GM12878 (cell line): ENCODE measurements at regions not wholly inside any gene's neighbourhood (a gene's known extent, or its start where the extent isn't known, plus 50 kb on each side); places are given as distances from the start of the nearest gene placed in this dataset.

Experiments used
- ATAC-seq: fragments of 200-7000 bp; cut with Tn5 transposase; 3 replicates; pipeline ENCODE4 v1.9.1; 2020; ENCODE audit warnings: mild to moderate bottlenecking, moderate library complexity
- BruUV-seq: library from RNA; stranded (reverse); fragments of 400-500 nt; replicated peaks from 2 replicates; lab custom pipeline; 2021; lab: Mats Ljungman, UMichigan
- CTCF ChIA-PET: fragments of 300-600 bp; sonication (Branson Sonifier 250); formaldehyde crosslinking; extraction: SDS; loops from one replicate; lab custom pipeline; 2021; ENCODE audit warnings: inconsistent platforms; lab: Yijun Ruan, JAX
- POLR2A ChIA-PET: fragments of 350-600 bp; formaldehyde crosslinking; extraction: SDS; loops from one replicate; lab custom pipeline; 2021; ENCODE audit warnings: inconsistent platforms; lab: Charles Lee
- RAD21 ChIA-PET: fragments of 300-600 bp; sonication (Branson Sonifier 250); formaldehyde crosslinking; loops from one replicate; lab custom pipeline; 2023; ENCODE audit warnings: antibody characterized with exemption; ENCODE audit not compliant: unreplicated experiment; lab: Charles Lee
- SMC1A ChIA-PET: fragments of 300-600 bp; sonication (Branson Sonifier 250); formaldehyde crosslinking; loops from one replicate; lab custom pipeline; 2023; ENCODE audit not compliant: unreplicated experiment, uncharacterized antibody; lab: Charles Lee
- DNase-seq: peaks from one replicate; pipeline ENCODE4 v3.0.0-alpha.2; 2011; ENCODE audit warnings: low read depth, low spot score
- FAIRE-seq: peaks from 3 replicates; lab custom pipeline; 2011; peaks lifted over from hg19 to GRCh38; lab: Jason Lieb, UNC
- H2AFZ ChIP-seq: 2 replicates; pipeline ENCODE4 v1.6.0; 2011; ENCODE audit warnings: low read depth, low read length, control low read depth; ENCODE audit not compliant: control insufficient read depth
- H3K27ac ChIP-seq: 2 replicates; pipeline ENCODE4 v1.5.1; 2011; ENCODE audit warnings: control low read depth; ENCODE audit not compliant: control insufficient read depth, insufficient read depth
- H3K27me3 ChIP-seq, 2 experiments: replicated peaks in 1 of 2; 2 replicates each; pipeline versions ENCODE4 v1.6.0 to v1.6.1; 2011; ENCODE audit warnings: low read length in 1 of 2; ENCODE audit not compliant: control insufficient read depth in 2 of 2, insufficient read depth in 2 of 2
- H3K36me3 ChIP-seq, 2 experiments: 2 replicates each; pipeline ENCODE4 v1.5.1; 2011; ENCODE audit warnings: low read length in 1 of 2; ENCODE audit not compliant: control insufficient read depth in 2 of 2, insufficient read depth in 2 of 2
- H3K4me1 ChIP-seq: 2 replicates; pipeline ENCODE4 v1.6.1; 2011; ENCODE audit warnings: mild to moderate bottlenecking, low read length, moderate library complexity, mixed read lengths; ENCODE audit not compliant: control insufficient read depth, insufficient read depth
- H3K4me2 ChIP-seq: 2 replicates; pipeline ENCODE4 v1.6.0; 2011; ENCODE audit warnings: control low read depth; ENCODE audit not compliant: control insufficient read depth, insufficient read depth
- H3K4me3 ChIP-seq: fragments of 200-600 bp; sonication (generic); 2 replicates; pipeline ENCODE4 v1.5.1; 2016
- H3K79me2 ChIP-seq: 2 replicates; pipeline ENCODE4 v1.6.0; 2011; ENCODE audit warnings: low read length; ENCODE audit not compliant: control insufficient read depth, insufficient read depth
- H3K9ac ChIP-seq: 2 replicates; pipeline ENCODE4 v1.8.0; 2011; ENCODE audit warnings: low read length, control low read depth, mixed read lengths; ENCODE audit not compliant: control insufficient read depth, insufficient read depth
- H3K9me3 ChIP-seq: replicated peaks from 3 replicates; pipeline ENCODE4 v1.5.1; 2011; ENCODE audit warnings: mild to moderate bottlenecking, low read length; ENCODE audit not compliant: control insufficient read depth, insufficient read depth
- H4K20me1 ChIP-seq: 2 replicates; pipeline ENCODE4 v1.6.0; 2011; ENCODE audit not compliant: control insufficient read depth, insufficient read depth
- IRF3 ChIP-seq: fragments of 450-650 bp; IDR thresholded peaks from 2 replicates; pipeline ENCODE4 v1.6.1; 2014; ENCODE audit warnings: mild to moderate bottlenecking
- MTA2 ChIP-seq: fragments of 450-650 bp; IDR thresholded peaks from 2 replicates; pipeline ENCODE4 v1.6.1; 2016; ENCODE audit warnings: low read depth, mild to moderate bottlenecking, moderate library complexity
- PBX3 ChIP-seq: IDR thresholded peaks from 2 replicates; pipeline ENCODE4 v1.6.1; 2011; ENCODE audit warnings: mild to moderate bottlenecking, low read depth, low read length, moderate library complexity; ENCODE audit not compliant: insufficient replicate concordance
- RB1 ChIP-seq: fragments of 450-650 bp; formaldehyde crosslinking; IDR thresholded peaks from 2 replicates; pipeline ENCODE4 v1.6.1; 2017; ENCODE audit warnings: mild to moderate bottlenecking, borderline replicate concordance
- WGBS: methylation state at CpG from one replicate; pipeline ENCODE4 v1.1.6; 2016; ENCODE audit warnings: low lambda C conversion rate; ENCODE audit not compliant: insufficient replicate concordance, insufficient coverage; ENCODE audit errors: missing lambda C conversion rate; 5-methylcytosine and 5-hydroxymethylcytosine counted together
- in situ Hi-C: fragments of 300-500 bp; cut with MboI; formaldehyde crosslinking; loops from 9 replicates; pipeline ENCODE4 v1.14.3; 2018; ENCODE audit warnings: mixed read lengths
- intact Hi-C: fragments of 100-400 bp; cut with micrococcal nuclease; formaldehyde crosslinking; loops from one replicate; pipeline ENCODE4 v1.14.2; 2022; ENCODE audit not compliant: unreplicated experiment

GRCh38 chr14:80304125-80304766 is 92.9 kb upstream of the DIO2 start:
- 14% methylated on average over 6 of the region's 6 CpGs for WGBS
- SMC1A ChIA-PET, result no interaction called here
- in situ Hi-C loops, result no loop called here

More at GRCh38 chr14:80304125-80304766, 92.9 kb upstream of the DIO2 start:
- ATAC-seq (no peak), DNase-seq (no peak), FAIRE-seq (no peak)
- H4K20me1 ChIP-seq, result no peaks in the 10 kb centered on the region
- H3K4me3 ChIP-seq, result no peak overlapping the region
- no peaks in the 10 kb centered on the region for H3K9me3 ChIP-seq
- no peak for TF ChIP-seq IRF3
- no peak for TF ChIP-seq RB1
- TF ChIP-seq PBX3, result no peak
- TF ChIP-seq MTA2, result no peak
- no peaks in the 10 kb centered on the region for H3K79me2 ChIP-seq
- ChIA-PET RAD21 (no interaction called here), POLR2A (no interaction called here), CTCF (interaction anchor here (1.1 kb wide), 1 partner anchor 9 kb away, joined by 3 read pairs; no protein-coding TSS in a partner anchor)
- no peaks in the 10 kb centered on the region for H3K36me3 ChIP-seq
- no peak overlapping the region for H3K27ac ChIP-seq
- H3K9ac ChIP-seq, result no peak overlapping the region
- no peak overlapping the region for H3K4me2 ChIP-seq
- intact Hi-C loops, result no loop called here
- no peaks in the 10 kb centered on the region for H3K27me3 ChIP-seq
- no peaks in the 10 kb centered on the region for H3K4me1 ChIP-seq
- no peak overlapping the region for H2AFZ ChIP-seq
- BruUV-seq, result no TSS peak
